GM20000 (cell line): ENCODE measurements at regions not wholly inside any gene's neighbourhood (a gene's known extent, or its start where the extent isn't known, plus 50 kb on each side); places are given as distances from the start of the nearest gene placed in this dataset.

Source experiments
- DNase-seq: peaks from one replicate; pipeline ENCODE4 v3.0.0; 2012; ENCODE audit warnings: low spot score
- TF ChIP-seq, protein P1 (sequence below): IDR thresholded peaks from 2 replicates; pipeline ENCODE4 v1.5.1; 2012; ENCODE audit warnings: mild to moderate bottlenecking, control low read depth; ENCODE audit errors: extremely low read depth, missing control alignments

DNA sequence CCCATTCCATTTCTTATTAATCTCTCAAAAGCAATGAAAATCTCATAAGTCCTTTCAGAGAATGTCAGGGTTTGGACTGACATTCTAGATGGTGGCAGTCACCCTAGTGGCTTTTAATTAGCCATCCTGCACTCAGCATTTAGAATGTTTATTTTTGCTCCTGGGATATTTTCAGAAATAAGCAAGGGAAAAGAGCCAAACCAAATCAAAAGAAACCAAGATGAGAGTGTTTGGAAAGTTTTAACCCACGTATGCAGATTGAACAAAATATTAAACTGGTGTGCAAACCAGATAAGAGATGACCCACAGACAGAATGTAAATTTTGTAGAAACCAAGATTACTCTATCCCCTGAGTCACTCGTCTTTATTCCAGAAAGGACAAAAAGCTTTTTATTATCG lies 275.8 kb downstream of the SQOR start:
- DNase-seq: no peak
- TF ChIP-seq, protein P1, sequence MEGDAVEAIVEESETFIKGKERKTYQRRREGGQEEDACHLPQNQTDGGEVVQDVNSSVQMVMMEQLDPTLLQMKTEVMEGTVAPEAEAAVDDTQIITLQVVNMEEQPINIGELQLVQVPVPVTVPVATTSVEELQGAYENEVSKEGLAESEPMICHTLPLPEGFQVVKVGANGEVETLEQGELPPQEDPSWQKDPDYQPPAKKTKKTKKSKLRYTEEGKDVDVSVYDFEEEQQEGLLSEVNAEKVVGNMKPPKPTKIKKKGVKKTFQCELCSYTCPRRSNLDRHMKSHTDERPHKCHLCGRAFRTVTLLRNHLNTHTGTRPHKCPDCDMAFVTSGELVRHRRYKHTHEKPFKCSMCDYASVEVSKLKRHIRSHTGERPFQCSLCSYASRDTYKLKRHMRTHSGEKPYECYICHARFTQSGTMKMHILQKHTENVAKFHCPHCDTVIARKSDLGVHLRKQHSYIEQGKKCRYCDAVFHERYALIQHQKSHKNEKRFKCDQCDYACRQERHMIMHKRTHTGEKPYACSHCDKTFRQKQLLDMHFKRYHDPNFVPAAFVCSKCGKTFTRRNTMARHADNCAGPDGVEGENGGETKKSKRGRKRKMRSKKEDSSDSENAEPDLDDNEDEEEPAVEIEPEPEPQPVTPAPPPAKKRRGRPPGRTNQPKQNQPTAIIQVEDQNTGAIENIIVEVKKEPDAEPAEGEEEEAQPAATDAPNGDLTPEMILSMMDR: no peak

DNA sequence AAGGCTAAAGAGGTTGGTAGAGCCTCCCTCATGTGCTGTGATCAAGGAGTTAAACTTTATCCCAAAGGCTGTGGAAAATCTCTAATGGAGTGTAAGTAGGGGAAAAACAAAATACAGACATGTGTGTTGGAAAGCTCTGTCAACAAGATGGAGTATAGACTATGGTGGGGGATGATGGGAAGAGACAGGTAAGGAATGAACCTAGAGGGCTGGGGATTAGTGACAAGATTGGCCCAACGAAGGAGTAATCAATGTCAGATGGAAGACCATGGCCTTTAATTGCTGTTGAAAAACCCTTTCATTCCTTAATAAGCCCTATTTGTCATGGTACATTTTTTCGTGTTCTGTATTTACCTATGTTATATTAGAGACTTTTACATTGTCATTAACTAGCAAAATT lies 278.6 kb downstream of the SQOR start:
- TF ChIP-seq, protein P1: no peak

DNA sequence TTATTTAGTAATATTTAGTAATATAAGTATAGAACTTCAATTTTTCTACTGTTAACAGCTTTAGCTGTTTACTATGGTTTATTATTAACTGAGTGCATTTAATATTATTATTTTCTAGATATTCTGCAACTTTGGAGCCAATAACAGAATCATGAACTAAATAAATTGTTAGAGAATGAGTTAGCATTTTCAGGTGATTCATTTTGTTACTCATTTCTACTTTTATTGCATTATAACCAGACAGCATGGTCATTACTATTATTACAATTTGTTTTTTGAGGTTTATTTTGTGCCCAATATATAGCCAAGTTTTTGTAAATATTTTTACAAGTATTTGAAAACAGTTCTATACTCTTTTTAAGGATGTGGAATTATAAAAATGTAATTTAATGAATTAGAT lies 279.6 kb downstream of the SQOR start:
- DNase-seq: no peak
- TF ChIP-seq, protein P1: no peak

More for the DNA sequence above, 278.6 kb downstream of the SQOR start:
- DNase-seq: no peak

DNA sequence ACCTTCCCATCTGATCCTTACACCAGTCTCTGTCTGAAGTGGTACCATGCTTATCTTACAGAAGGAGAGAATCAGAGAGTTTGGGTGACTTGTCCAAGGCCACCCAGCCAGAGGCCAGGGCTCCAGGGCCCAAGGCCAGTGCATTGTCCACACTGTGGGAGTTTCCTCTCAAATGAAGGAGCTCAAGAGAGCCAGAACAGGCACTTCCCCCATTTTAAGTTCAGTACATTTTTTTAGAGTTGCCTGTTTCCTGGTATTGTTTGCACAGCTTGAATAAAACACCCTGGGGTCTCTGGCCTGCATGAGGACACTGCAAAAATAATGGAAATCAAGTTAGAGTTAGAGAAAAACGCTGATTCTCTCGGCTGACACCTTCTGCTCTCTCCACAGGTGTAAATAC lies 284.0 kb downstream of the SQOR start:
- TF ChIP-seq, protein P1: no peak
- no peak for DNase-seq

DNA sequence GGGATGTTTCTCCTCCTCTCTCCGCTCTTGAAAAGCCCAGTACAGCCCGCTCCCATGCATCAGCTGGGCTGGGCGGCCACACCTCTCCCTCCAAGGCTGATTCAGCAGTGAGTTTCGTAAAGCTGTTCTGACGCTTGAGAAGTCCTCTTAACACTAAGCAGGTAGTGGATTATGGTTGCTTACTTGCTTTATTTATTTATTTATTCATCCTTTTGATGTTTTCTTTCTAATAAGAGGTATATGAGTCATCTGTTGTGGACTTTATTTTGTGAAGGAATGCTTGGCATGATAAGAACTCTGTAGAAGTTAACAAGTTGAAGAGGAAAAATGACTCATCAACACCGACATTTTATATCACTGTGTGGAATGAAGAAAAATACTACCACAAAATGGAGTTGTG lies 285.0 kb downstream of the SQOR start:
- TF ChIP-seq, protein P1: no peak

DNA sequence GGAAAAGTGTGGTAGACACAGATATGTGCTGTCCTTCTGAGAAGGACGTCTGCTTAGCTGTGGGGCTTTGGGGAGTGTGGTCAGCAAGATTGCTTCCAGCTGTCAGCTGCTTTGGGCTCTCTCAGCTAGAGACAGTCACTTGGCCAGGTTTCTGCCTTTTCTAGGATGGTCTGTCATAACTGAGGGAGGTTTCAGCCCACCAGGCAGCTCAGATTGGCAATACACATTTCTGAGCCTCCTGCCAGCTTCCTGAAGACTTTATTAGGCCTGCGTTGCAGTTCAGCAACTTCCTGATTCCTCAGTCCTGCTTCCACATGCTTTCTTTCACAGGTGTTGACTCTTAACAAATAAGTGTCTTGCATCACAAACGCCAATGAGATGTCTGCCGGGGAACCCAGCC lies 286.5 kb downstream of the SQOR start:
- TF ChIP-seq, protein P1: no peak
- DNase-seq: no peak

More for the DNA sequence above, 285.0 kb downstream of the SQOR start:
- DNase-seq: no peak

DNA sequence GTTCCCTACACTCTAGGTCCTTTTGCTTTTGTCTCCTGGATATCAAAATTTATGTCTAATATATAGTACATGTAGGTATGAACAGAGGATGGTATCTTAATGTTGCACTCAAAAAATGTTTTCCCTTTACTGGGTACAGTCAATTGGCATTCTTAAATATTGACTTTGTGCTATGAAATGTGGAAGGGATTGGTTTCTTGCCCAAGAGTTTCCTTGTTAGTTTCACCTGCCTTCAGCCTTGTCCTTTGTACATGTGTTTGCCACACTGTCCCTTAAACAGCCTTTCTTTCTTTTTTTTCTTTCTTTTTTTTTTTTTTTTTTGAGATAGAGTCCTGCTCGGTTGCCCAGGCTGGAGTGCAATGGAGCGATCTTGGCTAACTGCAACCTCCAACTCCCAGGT lies 287.1 kb downstream of the SQOR start:
- no peak for DNase-seq
- TF ChIP-seq, protein P1: no peak
